22Rv1 (cell line): ENCODE measurements at regions not wholly inside any gene's neighbourhood (a gene's known extent, or its start where the extent isn't known, plus 50 kb on each side); places are given as distances from the start of the nearest gene placed in this dataset.
"Not testable (repeated sequence)": the region's sequence is repeated elsewhere in the genome, so short reads cannot be mapped to it uniquely, and the experiment has no call there.

Experiments used
- H3K27ac ChIP-seq: fragments of 450-650 bp; 2 replicates; pipeline ENCODE4 v1.5.1; 2017
- ZFX ChIP-seq: fragments of 450-650 bp; IDR thresholded peaks from 2 replicates; pipeline ENCODE4 v1.6.1; 2017; ENCODE audit warnings: antibody characterized with exemption, borderline replicate concordance
- TF ChIP-seq, protein P1 (sequence below): fragments of 450-650 bp; IDR thresholded peaks from 2 replicates; pipeline ENCODE4 v1.5.1; 2017; ENCODE audit warnings: mild to moderate bottlenecking

DNA sequence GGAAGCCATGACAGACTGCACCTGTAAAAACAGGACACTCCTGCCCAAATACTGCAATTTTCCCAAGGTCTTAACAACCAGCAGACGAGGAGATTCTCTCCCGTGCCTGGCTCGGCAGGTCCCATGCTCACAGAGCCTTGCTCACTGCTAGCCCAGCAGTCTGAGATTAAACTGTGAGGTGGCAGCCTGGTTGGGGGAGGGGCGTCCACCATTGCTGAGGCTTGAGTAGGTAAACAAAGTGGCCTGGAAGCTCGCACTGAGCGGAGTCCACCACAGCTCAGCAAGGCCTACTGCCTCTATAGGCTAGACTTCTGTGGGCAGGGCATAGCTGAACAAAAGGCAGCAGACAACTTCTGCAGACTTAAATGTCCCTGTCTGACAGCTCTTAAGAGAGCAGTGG is 80.3 kb downstream of the ANXA5 start:
- H3K27ac ChIP-seq: not testable (repeated sequence)

DNA sequence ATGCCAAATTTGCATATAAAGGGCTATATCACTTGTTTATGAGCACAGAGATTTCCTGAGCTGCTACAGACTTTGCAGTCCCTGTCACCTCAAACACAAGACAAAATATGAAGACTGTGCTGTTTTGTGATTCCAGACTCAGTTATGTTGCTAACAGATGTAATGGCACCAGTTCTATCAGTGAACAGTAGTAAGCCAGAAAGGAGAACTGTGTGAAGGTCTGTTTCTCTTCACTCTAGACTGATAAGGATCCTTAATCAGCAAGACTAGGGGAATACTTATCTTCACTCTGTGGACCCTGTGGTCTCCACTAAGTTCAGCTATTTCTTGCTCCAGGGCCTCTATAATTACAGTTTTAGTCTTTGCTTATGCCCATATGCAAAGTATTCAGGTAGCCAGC is 82.7 kb downstream of the ANXA5 start:
- no peak overlapping the region for H3K27ac ChIP-seq
- TF ChIP-seq ZFX: no peak
- TF ChIP-seq, protein P1, sequence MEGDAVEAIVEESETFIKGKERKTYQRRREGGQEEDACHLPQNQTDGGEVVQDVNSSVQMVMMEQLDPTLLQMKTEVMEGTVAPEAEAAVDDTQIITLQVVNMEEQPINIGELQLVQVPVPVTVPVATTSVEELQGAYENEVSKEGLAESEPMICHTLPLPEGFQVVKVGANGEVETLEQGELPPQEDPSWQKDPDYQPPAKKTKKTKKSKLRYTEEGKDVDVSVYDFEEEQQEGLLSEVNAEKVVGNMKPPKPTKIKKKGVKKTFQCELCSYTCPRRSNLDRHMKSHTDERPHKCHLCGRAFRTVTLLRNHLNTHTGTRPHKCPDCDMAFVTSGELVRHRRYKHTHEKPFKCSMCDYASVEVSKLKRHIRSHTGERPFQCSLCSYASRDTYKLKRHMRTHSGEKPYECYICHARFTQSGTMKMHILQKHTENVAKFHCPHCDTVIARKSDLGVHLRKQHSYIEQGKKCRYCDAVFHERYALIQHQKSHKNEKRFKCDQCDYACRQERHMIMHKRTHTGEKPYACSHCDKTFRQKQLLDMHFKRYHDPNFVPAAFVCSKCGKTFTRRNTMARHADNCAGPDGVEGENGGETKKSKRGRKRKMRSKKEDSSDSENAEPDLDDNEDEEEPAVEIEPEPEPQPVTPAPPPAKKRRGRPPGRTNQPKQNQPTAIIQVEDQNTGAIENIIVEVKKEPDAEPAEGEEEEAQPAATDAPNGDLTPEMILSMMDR: no peak

DNA sequence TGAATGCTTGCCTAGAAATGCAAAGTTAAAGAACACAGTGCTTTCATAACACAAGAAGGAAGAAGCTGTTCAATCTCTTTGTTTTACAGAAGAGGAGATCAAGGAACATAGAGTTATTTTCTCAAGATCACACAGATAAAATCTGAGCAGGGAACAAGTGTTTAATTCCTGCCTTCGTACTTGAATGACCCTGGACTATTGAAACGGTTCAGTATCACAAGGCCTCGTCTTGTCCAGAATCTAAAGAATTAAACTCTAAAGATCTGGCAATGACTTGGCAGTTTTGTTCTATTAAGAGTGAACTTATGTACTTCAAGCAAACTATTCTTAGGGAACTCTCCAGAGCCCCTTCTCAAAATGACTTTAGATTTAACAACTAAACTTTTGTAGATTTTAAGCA is 97.7 kb downstream of the ANXA5 start:
- no peak for TF ChIP-seq ZFX
- TF ChIP-seq, protein P1: no peak
- H3K27ac ChIP-seq: peak overlapping the region; percentile 37

DNA sequence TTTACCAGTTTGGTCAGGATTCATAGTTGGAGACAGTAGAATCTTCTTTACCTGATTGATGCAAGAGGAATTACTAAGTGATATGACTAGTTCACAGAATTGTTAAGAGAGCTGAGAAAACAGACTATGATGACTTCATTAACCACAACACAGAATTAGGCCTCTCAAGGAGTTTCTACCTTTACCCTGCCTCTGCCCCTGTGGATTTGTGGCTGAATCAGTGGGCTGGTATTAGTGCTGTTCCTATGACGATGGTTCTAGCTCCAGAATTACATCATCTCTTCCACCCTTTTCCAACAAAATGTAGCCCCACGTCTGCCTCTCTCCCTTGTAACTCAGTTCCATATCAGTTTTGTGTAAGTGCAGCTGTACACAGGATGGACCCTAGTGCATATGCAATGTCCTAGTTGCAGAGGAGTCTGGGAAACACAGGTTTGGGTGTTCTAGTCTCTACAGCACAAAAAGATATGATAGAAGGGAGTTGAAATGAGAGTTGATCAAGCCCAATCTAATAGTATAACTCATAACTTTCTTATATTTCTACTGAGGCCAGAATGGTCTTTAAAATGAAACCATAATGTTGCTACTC is 99.3 kb downstream of the ANXA5 start:
- TF ChIP-seq ZFX: no peak
- TF ChIP-seq, protein P1: no peak
- H3K27ac ChIP-seq: no peak overlapping the region

DNA sequence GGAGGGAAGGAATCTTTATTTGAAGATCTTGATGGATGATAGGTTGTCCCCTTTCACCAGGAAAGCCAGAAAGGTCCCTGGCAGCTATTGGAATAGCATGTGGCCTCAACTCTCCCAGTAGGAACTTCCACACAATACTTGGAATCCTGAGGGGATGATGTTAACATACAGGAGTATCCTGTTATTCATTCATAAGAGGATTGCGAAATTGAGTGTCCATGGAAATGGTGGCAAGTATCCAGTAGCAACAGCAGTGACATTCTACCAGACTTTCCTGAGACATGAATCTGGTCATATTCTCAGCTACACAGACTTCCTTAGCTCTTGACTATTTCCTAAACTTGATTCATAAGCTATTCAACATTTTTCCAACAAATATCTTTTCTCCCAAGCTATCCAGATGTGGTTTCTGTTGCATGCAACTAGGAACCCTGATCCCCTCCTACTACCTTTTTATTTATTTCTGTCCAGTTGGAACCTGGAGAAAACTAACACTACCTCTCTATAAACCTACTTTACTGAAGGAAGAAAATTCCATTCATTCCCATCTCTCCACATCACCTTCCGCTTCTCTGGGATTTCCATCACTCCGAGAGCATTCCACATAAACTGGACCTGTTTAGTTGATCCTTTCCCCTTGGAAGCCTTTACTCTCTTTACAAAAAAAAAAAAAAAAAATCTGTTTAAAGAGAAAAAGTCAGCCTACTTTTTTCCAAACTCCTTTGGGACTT is 101.8 kb downstream of the ANXA5 start:
- H3K27ac ChIP-seq: no peak overlapping the region
- TF ChIP-seq, protein P1: no peak
- no peak for TF ChIP-seq ZFX

DNA sequence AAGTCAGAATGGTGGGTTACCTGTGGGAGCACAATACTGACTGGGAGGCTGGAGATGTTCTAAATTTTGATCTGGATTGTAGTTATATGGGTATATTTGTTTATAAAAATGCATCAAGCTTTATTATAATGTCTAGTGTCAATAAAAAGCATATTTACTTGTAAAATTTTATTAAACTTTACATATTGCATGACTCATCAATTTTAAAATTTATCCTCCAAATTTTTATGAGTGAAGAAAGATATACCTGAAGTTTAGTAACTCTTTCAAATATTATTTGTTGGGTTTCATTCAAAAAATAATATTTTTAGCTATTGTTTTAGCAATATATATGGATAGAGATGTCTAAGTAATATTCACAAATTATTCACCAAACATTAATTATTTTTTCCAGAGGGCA is 103.0 kb downstream of the ANXA5 start:
- TF ChIP-seq, protein P1: no peak
- TF ChIP-seq ZFX: no peak
- H3K27ac ChIP-seq: no peak overlapping the region

DNA sequence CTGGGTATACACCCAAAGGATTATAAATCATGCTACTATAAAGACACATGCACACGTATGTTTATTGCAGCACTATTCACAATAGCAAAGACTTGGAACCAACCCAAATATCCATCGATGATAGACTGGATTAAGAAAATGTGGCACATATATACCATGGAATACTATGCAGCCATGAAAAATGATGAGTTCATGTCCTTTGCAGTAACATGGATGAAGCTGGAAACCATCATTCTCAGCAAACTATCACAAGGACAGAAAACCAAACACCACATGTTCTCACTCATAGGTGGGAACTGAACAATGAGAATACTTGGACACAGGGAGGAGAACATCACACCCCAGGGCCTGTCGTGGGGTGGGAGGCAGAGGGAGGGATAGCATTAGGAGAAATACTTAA is 104.5 kb downstream of the ANXA5 start:
- not testable (repeated sequence) for H3K27ac ChIP-seq

DNA sequence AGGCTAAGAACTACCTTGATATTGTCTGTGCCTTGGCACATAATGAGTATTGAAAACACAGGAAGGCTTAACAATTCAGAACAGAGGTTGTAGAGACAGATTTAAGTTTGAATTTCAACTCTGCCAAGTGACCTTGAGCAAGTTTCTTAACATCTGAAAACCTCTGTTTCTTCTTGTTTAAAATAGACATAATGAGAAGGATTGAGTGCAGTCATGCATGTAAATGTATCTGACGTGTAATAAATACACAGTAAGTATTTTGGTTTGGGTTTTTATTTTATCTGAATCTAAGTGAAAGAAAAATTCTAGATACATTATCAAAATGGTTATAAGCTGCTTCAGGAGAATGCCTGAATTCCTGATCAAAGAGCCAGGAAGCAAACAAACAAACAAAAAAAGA is 111.9 kb downstream of the ANXA5 start:
- no peak overlapping the region for H3K27ac ChIP-seq
- TF ChIP-seq ZFX: no peak
- TF ChIP-seq, protein P1: no peak
